ENCODE measurements at regions not wholly inside any gene's neighbourhood (a gene's known extent, or its start where the extent isn't known, plus 50 kb on each side); places are given as distances from the start of the nearest gene placed in this dataset.

- Mint-ChIP-seq H3K4me3 (no peak overlapping the region), H3K4me1 (peaks cover 21 to 22% of the 10 kb centered on the region in 2 experiments), H3K27me3 (ENCODE audit: low read depth) (no peaks in the 10 kb centered on the region), H3K36me3 (ENCODE audit: insufficient read depth in 1 of 3, low read depth in 3 of 3) (no peaks in the 10 kb centered on the region), H3K27ac (no peak overlapping the region; a peak in 1 of 7 replicates), H3K9me3 (no peaks in the 10 kb centered on the region)
- no peak for DNase-seq
- Histone ChIP-seq H3K18ac (ENCODE audit: insufficient read length, low read depth, low read length) (no peak overlapping the region), H2AFZ (ENCODE audit: low read length) (no peak overlapping the region), H3K56ac (ENCODE audit: insufficient read length, low read depth, low read length) (no peak overlapping the region), H3K9ac (ENCODE audit: extremely low read depth, insufficient read length, low read length) (no peak overlapping the region), H3K9me3 (ENCODE audit: control insufficient read depth, low read depth, low read length) (no peaks in the 10 kb centered on the region), H3K79me2 (ENCODE audit: insufficient read depth, low read length) (no peaks in the 10 kb centered on the region), H3K4ac (ENCODE audit: low read depth, low read length) (no peak overlapping the region), H3K79me1 (ENCODE audit: insufficient read depth, low read depth, low read length, poor library complexity, severe bottlenecking) (no peaks in the 10 kb centered on the region), H2AK5ac (ENCODE audit: insufficient read length, low read length) (no peak overlapping the region), H2BK12ac (ENCODE audit: insufficient read length, low read depth, low read length) (no peak overlapping the region), H3K4me1 (ENCODE audit: insufficient read depth, low read length) (no peaks in the 10 kb centered on the region; the same call in 1 of the 2 replicates), H4K20me1 (ENCODE audit: control insufficient read depth, insufficient read depth, insufficient read length) (no peaks in the 10 kb centered on the region), H3K27ac (ENCODE audit: insufficient read length, low read depth, low read length) (no peak overlapping the region), H3K23me2 (ENCODE audit: insufficient read length, low read depth, low read length, poor library complexity, severe bottlenecking) (no peaks in the 10 kb centered on the region), H3K27me3 (ENCODE audit: insufficient read depth, low read length) (no peaks in the 10 kb centered on the region), H3K4me2 (ENCODE audit: insufficient read depth, insufficient read length, low read length) (no peak overlapping the region), H4K8ac (replicated peaks; ENCODE audit: insufficient read length, low read depth, low read length) (no peak overlapping the region), H3K23ac (ENCODE audit: insufficient read length, low read depth, low read length) (no peak overlapping the region), H4K5ac (ENCODE audit: insufficient read length, low read depth, low read length) (no peak overlapping the region), H2BK15ac (ENCODE audit: low read depth, low read length) (no peak overlapping the region), H3T11ph (ENCODE audit: low read length) (no peak overlapping the region), H4K91ac (ENCODE audit: insufficient read length, low read depth, low read length) (no peak overlapping the region), H2BK20ac (ENCODE audit: low read depth, low read length, poor library complexity, severe bottlenecking) (no peak overlapping the region), H3K14ac (ENCODE audit: insufficient read depth, low read length) (no peak overlapping the region), H2BK120ac (ENCODE audit: low read depth, low read length, poor library complexity, severe bottlenecking) (no peak overlapping the region), H2BK5ac (ENCODE audit: insufficient read length, low read length) (no peak overlapping the region)
- TF ChIP-seq CTCF (conservative IDR thresholded peaks at IDR 0.05) = no peak
Measured at GRCh38 chr4:100962698-100963097, 384.6 kb downstream of the PPP3CA start.

Data from H9 (cell line).